DOHH2 (cell line): ENCODE measurements at regions not wholly inside any gene's neighbourhood (a gene's known extent, or its start where the extent isn't known, plus 50 kb on each side); places are given as distances from the start of the nearest gene placed in this dataset.

Experiments
- EZH2phosphoT487 ChIP-seq: fragments of 200-600 bp; sonication (generic); IDR thresholded peaks from 2 replicates; pipeline ENCODE4 v1.6.1; 2017; ENCODE audit warnings: borderline replicate concordance, mild to moderate bottlenecking, antibody characterized with exemption, low read length, moderate library complexity, mixed read lengths
- TF ChIP-seq, protein P1 (sequence below): fragments of 200-600 bp; sonication (generic); IDR thresholded peaks from one replicate; pipeline ENCODE4 v1.5.1; 2014; ENCODE audit warnings: antibody characterized with exemption, mild to moderate bottlenecking, low read depth, low read length; ENCODE audit not compliant: poor library complexity, severe bottlenecking

DNA sequence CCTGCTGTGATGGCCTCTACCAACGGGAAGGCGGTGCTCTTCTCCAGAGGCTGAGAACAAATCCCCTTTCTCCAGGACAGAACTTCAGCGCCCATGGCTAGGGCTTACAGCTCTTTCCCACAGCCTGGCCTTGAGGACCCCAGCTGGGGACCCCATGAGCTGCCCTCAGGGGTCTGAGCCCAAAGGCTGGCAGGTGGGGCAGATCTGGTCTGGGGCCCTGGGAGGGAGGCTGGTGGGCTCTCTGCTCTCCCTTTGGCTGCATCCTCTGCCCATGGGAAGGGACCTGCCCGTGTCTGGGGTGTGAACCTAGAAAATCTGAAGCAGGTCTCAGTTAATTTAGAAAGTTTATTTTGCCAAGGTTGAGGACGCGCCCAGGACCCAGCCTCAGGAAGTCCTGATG, 322.1 kb downstream of the ADGRD1 start:
- TF ChIP-seq, protein P1, sequence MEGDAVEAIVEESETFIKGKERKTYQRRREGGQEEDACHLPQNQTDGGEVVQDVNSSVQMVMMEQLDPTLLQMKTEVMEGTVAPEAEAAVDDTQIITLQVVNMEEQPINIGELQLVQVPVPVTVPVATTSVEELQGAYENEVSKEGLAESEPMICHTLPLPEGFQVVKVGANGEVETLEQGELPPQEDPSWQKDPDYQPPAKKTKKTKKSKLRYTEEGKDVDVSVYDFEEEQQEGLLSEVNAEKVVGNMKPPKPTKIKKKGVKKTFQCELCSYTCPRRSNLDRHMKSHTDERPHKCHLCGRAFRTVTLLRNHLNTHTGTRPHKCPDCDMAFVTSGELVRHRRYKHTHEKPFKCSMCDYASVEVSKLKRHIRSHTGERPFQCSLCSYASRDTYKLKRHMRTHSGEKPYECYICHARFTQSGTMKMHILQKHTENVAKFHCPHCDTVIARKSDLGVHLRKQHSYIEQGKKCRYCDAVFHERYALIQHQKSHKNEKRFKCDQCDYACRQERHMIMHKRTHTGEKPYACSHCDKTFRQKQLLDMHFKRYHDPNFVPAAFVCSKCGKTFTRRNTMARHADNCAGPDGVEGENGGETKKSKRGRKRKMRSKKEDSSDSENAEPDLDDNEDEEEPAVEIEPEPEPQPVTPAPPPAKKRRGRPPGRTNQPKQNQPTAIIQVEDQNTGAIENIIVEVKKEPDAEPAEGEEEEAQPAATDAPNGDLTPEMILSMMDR = no peak
- no peak for TF ChIP-seq EZH2phosphoT487
